ENCODE measurements at regions not wholly inside any gene's neighbourhood (a gene's known extent, or its start where the extent isn't known, plus 50 kb on each side); places are given as distances from the start of the nearest gene placed in this dataset.

- TF ChIP-seq, protein P1, sequence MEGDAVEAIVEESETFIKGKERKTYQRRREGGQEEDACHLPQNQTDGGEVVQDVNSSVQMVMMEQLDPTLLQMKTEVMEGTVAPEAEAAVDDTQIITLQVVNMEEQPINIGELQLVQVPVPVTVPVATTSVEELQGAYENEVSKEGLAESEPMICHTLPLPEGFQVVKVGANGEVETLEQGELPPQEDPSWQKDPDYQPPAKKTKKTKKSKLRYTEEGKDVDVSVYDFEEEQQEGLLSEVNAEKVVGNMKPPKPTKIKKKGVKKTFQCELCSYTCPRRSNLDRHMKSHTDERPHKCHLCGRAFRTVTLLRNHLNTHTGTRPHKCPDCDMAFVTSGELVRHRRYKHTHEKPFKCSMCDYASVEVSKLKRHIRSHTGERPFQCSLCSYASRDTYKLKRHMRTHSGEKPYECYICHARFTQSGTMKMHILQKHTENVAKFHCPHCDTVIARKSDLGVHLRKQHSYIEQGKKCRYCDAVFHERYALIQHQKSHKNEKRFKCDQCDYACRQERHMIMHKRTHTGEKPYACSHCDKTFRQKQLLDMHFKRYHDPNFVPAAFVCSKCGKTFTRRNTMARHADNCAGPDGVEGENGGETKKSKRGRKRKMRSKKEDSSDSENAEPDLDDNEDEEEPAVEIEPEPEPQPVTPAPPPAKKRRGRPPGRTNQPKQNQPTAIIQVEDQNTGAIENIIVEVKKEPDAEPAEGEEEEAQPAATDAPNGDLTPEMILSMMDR (IDR thresholded peaks at IDR 0.05; ENCODE audit: control extremely low read depth in 1 of 3, insufficient read depth in 1 of 3, low read depth in 1 of 3, low read length in 3 of 3): no peak
- TF ChIP-seq EZH2 (IDR thresholded peaks at IDR 0.05; ENCODE audit: low read depth, low read length, severe bottlenecking) (no peak), TAF1 (IDR thresholded peaks at IDR 0.05; ENCODE audit: low read depth, low read length) (no peak), POLR2A (IDR thresholded peaks at IDR 0.05; ENCODE audit: control extremely low read depth in 1 of 2, low read depth in 2 of 2, low read length in 2 of 2) (no peak), MAX (IDR thresholded peaks at IDR 0.05) (no peak)
Observed at GRCh38 chr12:104864668-104865067, 93.4 kb downstream of the SLC41A2 start.

Measured in H1 (cell line).